ENCODE measurements at regions not wholly inside any gene's neighbourhood (a gene's known extent, or its start where the extent isn't known, plus 50 kb on each side); places are given as distances from the start of the nearest gene placed in this dataset.

DNA sequence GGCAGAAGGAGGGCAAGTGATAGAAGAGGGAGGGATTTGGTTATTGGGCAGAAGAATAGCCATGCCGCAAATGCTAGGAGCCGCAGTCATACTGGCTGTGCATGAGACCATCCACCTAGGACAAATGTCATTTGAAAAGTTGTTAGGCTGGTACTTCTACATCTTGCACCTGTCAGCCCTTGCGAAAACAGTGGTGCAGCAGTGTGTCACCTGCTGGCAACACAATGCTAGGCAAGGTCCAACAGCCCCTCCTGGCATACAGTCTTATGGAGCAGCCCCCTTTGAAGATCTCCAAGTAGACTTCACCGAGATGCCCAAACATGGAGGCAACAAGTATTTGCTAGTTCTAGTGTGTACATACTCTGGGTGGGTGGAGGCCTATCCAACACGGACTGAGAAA, 72.7 kb downstream of the EIF1AY start:
- TF ChIP-seq EP300 (IDR thresholded peaks at IDR 0.05) = no peak
- TF ChIP-seq, protein P1, sequence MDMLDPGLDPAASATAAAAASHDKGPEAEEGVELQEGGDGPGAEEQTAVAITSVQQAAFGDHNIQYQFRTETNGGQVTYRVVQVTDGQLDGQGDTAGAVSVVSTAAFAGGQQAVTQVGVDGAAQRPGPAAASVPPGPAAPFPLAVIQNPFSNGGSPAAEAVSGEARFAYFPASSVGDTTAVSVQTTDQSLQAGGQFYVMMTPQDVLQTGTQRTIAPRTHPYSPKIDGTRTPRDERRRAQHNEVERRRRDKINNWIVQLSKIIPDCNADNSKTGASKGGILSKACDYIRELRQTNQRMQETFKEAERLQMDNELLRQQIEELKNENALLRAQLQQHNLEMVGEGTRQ (IDR thresholded peaks at IDR 0.05) = no peak
- TF ChIP-seq, protein P2, sequence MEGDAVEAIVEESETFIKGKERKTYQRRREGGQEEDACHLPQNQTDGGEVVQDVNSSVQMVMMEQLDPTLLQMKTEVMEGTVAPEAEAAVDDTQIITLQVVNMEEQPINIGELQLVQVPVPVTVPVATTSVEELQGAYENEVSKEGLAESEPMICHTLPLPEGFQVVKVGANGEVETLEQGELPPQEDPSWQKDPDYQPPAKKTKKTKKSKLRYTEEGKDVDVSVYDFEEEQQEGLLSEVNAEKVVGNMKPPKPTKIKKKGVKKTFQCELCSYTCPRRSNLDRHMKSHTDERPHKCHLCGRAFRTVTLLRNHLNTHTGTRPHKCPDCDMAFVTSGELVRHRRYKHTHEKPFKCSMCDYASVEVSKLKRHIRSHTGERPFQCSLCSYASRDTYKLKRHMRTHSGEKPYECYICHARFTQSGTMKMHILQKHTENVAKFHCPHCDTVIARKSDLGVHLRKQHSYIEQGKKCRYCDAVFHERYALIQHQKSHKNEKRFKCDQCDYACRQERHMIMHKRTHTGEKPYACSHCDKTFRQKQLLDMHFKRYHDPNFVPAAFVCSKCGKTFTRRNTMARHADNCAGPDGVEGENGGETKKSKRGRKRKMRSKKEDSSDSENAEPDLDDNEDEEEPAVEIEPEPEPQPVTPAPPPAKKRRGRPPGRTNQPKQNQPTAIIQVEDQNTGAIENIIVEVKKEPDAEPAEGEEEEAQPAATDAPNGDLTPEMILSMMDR (IDR thresholded peaks at IDR 0.05) = no peak
- TF ChIP-seq HDAC2 (IDR thresholded peaks at IDR 0.05) = no peak
- no peak for TF ChIP-seq JUN (IDR thresholded peaks at IDR 0.05)
- no peak for TF ChIP-seq SMC3 (IDR thresholded peaks at IDR 0.05)
- TF ChIP-seq PHF8 (IDR thresholded peaks at IDR 0.05; ENCODE audit: borderline replicate concordance, low read depth) = no peak
- TF ChIP-seq ZSCAN20 (CRISPR knock-in tag; IDR thresholded peaks at IDR 0.05) = no peak
- TF ChIP-seq RAD21 (conservative IDR thresholded peaks at IDR 0.05 in 1 of 2, IDR thresholded peaks at IDR 0.05 in 1 of 2) = no peak
- no peak for TF ChIP-seq POLR2AphosphoS2 (conservative IDR thresholded peaks at IDR 0.05; ENCODE audit: low read length)
- TF ChIP-seq MAX (IDR thresholded peaks at IDR 0.05) = no peak
- TF ChIP-seq HMGXB4 (CRISPR knock-in tag; IDR thresholded peaks at IDR 0.05; ENCODE audit: borderline replicate concordance) = no peak
